ENCODE measurements at regions not wholly inside any gene's neighbourhood (a gene's known extent, or its start where the extent isn't known, plus 50 kb on each side); places are given as distances from the start of the nearest gene placed in this dataset.

DNA sequence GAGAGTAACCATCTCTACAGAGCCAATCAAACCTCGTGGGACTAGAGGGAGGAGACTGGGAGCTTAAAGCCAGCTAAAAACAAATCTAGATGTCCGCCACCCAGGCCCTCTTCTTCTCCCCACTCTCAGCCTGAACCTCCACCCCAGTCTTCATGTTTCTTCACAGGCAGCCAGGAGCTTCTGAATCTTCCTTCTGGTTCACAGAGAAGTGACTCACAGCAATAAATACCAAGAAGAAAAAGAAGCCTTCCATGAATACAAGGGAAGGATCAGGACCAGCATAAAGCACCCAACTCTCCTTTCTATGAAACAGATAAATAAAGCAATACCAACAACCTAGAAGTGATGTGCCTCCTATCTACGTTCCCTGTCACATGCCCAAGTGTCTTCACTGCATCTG lies 103.3 kb upstream of the SLIT3 start:
- Histone ChIP-seq H3K79me2 (ENCODE audit: insufficient read depth, low read length) (no peaks in the 10 kb centered on the region), H3K9ac (ENCODE audit: low read depth, low read length) (no peak overlapping the region), H3K4me3 (ENCODE audit: low read depth in 1 of 2, low read length in 2 of 2) (no peak overlapping the region), H3K27me3 (ENCODE audit: insufficient read depth, low read length, poor library complexity) (peaks cover 16% of the 10 kb centered on the region), H3K9me3 (ENCODE audit: insufficient read depth, low read length, severe bottlenecking) (no peaks in the 10 kb centered on the region), H3K4me2 (ENCODE audit: insufficient read depth, low read length) (no peak overlapping the region), H3K36me3 (ENCODE audit: insufficient read depth, low read length) (no peaks in the 10 kb centered on the region), H3K4me1 (ENCODE audit: insufficient read depth, low read length) (no peaks in the 10 kb centered on the region), H3K27ac (ENCODE audit: low read length) (no peak overlapping the region), H2AFZ (ENCODE audit: low read depth, low read length) (no peak overlapping the region), H4K20me1 (ENCODE audit: insufficient read depth, low read length) (no peaks in the 10 kb centered on the region)
- no peak for DNase-seq
- no peak for TF ChIP-seq CTCF (IDR thresholded peaks at IDR 0.05; ENCODE audit: borderline replicate concordance, extremely low read depth, low read length, poor library complexity, severe bottlenecking)
- no peak for TF ChIP-seq EZH2 (IDR thresholded peaks at IDR 0.05; ENCODE audit: borderline replicate concordance, low read depth, low read length, severe bottlenecking)
- no peak for ATAC-seq (ENCODE audit: insufficient read depth, low read depth)

DNA sequence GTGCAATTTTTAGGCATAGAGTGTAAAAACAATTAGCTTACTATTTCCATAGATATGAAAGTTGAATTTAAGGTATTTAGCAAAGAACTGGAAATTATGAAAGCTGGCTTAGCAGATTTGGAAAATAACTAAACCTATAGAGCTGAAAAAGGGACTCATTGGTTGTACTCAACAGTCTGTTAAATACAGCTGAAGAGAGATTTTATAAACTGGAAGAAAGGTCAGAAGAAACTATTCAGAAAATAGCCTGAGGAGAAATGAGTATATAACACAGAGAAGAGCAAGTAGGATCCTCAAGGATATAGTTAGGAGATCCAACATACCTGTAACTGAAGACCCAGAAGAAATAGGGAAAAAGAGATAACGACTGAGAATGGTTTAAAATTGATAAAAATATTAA lies 97.6 kb upstream of the SLIT3 start:
- no peak overlapping the region for H3K4me3 ChIP-seq (ENCODE audit: low read depth in 1 of 2, low read length in 2 of 2)
- TF ChIP-seq CTCF (IDR thresholded peaks at IDR 0.05; ENCODE audit: borderline replicate concordance, extremely low read depth, low read length, poor library complexity, severe bottlenecking) (no peak), EZH2 (IDR thresholded peaks at IDR 0.05; ENCODE audit: borderline replicate concordance, low read depth, low read length, severe bottlenecking) (no peak)
- no peaks in the 10 kb centered on the region for H4K20me1 ChIP-seq (ENCODE audit: insufficient read depth, low read length)
- no peak overlapping the region for H2AFZ ChIP-seq (ENCODE audit: low read depth, low read length)
- no peak overlapping the region for H3K4me2 ChIP-seq (ENCODE audit: insufficient read depth, low read length)
- no peak overlapping the region for H3K9ac ChIP-seq (ENCODE audit: low read depth, low read length)
- no peak for DNase-seq
- no peaks in the 10 kb centered on the region for H3K79me2 ChIP-seq (ENCODE audit: insufficient read depth, low read length)
- no peaks in the 10 kb centered on the region for H3K36me3 ChIP-seq (ENCODE audit: insufficient read depth, low read length)
- H3K27me3 ChIP-seq (ENCODE audit: insufficient read depth, low read length, poor library complexity): peaks cover 2% of the 10 kb centered on the region
- ATAC-seq (ENCODE audit: insufficient read depth, low read depth): no peak
- H3K9me3 ChIP-seq (ENCODE audit: insufficient read depth, low read length, severe bottlenecking): no peaks in the 10 kb centered on the region
- no peak overlapping the region for H3K27ac ChIP-seq (ENCODE audit: low read length)
- H3K4me1 ChIP-seq (ENCODE audit: insufficient read depth, low read length): no peaks in the 10 kb centered on the region

DNA sequence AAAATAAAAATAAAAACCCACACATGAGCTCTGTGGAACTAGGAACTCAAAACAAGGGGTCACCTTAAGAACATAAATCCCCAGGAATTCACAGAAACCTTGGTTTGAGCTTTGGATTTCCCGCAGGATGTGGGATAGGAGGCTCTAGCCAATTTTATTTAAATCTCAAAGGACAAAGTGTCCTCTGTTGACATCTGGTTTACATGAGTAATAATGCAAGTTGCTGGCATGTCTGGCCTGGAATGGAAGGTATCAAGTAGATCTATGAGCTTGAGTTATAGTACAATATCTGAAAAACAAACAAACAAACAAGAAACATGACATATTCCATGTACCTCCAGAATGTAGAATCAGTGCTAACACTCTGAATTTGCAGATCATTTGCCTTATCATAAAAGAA lies 94.2 kb upstream of the SLIT3 start:
- ATAC-seq (ENCODE audit: insufficient read depth, low read depth): no peak
- TF ChIP-seq EZH2 (IDR thresholded peaks at IDR 0.05; ENCODE audit: borderline replicate concordance, low read depth, low read length, severe bottlenecking): no peak
- TF ChIP-seq CTCF (IDR thresholded peaks at IDR 0.05; ENCODE audit: borderline replicate concordance, extremely low read depth, low read length, poor library complexity, severe bottlenecking): no peak
- no peak overlapping the region for H3K4me3 ChIP-seq (ENCODE audit: low read depth in 1 of 2, low read length in 2 of 2)

DNA sequence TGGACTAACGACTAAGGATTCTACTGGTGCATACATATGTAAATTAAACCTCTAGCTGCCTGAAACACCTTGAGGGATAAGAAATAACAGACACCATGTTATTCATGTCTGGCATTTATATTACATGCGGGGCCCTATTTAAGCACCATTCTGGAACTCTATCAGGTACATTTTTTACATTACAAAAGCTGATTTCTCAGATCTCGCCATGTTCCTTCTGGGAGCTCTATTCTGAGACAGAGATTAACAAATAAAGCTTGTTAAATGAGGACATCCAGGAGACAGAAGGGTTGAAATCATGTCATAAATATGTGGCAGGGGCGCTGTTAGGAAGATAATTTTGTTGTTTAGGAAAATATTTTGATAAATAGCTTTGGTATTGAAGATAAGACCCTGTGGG lies 93.4 kb upstream of the SLIT3 start:
- no peaks in the 10 kb centered on the region for H4K20me1 ChIP-seq (ENCODE audit: insufficient read depth, low read length)
- ATAC-seq (ENCODE audit: insufficient read depth, low read depth) (no peak), DNase-seq (no peak)
- H3K9me3 ChIP-seq (ENCODE audit: insufficient read depth, low read length, severe bottlenecking): no peaks in the 10 kb centered on the region
- H3K27me3 ChIP-seq (ENCODE audit: insufficient read depth, low read length, poor library complexity): no peaks in the 10 kb centered on the region
- no peak overlapping the region for H2AFZ ChIP-seq (ENCODE audit: low read depth, low read length)
- H3K79me2 ChIP-seq (ENCODE audit: insufficient read depth, low read length): no peaks in the 10 kb centered on the region
- H3K4me2 ChIP-seq (ENCODE audit: insufficient read depth, low read length): no peak overlapping the region
- TF ChIP-seq EZH2 (IDR thresholded peaks at IDR 0.05; ENCODE audit: borderline replicate concordance, low read depth, low read length, severe bottlenecking) (no peak), CTCF (IDR thresholded peaks at IDR 0.05; ENCODE audit: borderline replicate concordance, extremely low read depth, low read length, poor library complexity, severe bottlenecking) (no peak)
- no peak overlapping the region for H3K9ac ChIP-seq (ENCODE audit: low read depth, low read length)
- H3K4me1 ChIP-seq (ENCODE audit: insufficient read depth, low read length): no peaks in the 10 kb centered on the region
- no peak overlapping the region for H3K27ac ChIP-seq (ENCODE audit: low read length)
- H3K36me3 ChIP-seq (ENCODE audit: insufficient read depth, low read length): no peaks in the 10 kb centered on the region
- no peak overlapping the region for H3K4me3 ChIP-seq (ENCODE audit: low read depth in 1 of 2, low read length in 2 of 2)

More for the DNA sequence above, 94.2 kb upstream of the SLIT3 start:
- Histone ChIP-seq H3K9me3 (ENCODE audit: insufficient read depth, low read length, severe bottlenecking) (no peaks in the 10 kb centered on the region), H3K27me3 (ENCODE audit: insufficient read depth, low read length, poor library complexity) (no peaks in the 10 kb centered on the region), H2AFZ (ENCODE audit: low read depth, low read length) (no peak overlapping the region), H3K4me1 (ENCODE audit: insufficient read depth, low read length) (no peaks in the 10 kb centered on the region), H3K9ac (ENCODE audit: low read depth, low read length) (no peak overlapping the region), H3K36me3 (ENCODE audit: insufficient read depth, low read length) (no peaks in the 10 kb centered on the region), H4K20me1 (ENCODE audit: insufficient read depth, low read length) (no peaks in the 10 kb centered on the region), H3K79me2 (ENCODE audit: insufficient read depth, low read length) (no peaks in the 10 kb centered on the region), H3K27ac (ENCODE audit: low read length) (no peak overlapping the region), H3K4me2 (ENCODE audit: insufficient read depth, low read length) (no peak overlapping the region)
- DNase-seq: no peak
